LHCN-M2 (cell line): ENCODE measurements at regions not wholly inside any gene's neighbourhood (a gene's known extent, or its start where the extent isn't known, plus 50 kb on each side); places are given as distances from the start of the nearest gene placed in this dataset.
A peak's percentile ranks its signal among the peaks of the same experiment; 100 is the strongest.

Experiments used
- DNase-seq: peaks from one replicate; pipeline ENCODE4 v3.0.0-alpha.2; 2012; ENCODE audit warnings: low read depth

DNA sequence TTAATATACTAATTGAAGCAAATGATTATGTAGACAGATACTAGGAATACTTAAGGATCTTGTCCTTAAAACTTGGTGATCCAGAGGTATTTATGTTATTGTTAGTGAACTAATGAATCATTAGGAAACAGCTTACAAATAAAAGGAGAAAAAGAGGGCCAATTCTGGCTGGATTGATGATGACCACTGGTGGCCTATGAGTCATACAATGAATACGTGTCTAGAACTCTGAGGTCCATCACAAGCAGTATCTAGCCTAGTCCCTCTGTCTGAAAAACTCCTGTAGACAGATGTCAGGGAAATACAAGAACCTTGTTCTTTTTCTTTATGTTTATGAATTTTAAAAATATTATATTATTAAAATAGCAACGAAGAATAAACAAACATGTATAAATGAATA, 51.7 kb upstream of the RTL1 start:
- peak; percentile 59 for DNase-seq

GRCh38 chr14:100962494-100962893, 59.0 kb upstream of the RTL1 start:
- DNase-seq = no peak

GRCh38 chr14:100965296-100965695, 61.8 kb upstream of the RTL1 start:
- no peak for DNase-seq

GRCh38 chr14:100967178-100967577, 63.7 kb upstream of the RTL1 start:
- no peak for DNase-seq

DNA sequence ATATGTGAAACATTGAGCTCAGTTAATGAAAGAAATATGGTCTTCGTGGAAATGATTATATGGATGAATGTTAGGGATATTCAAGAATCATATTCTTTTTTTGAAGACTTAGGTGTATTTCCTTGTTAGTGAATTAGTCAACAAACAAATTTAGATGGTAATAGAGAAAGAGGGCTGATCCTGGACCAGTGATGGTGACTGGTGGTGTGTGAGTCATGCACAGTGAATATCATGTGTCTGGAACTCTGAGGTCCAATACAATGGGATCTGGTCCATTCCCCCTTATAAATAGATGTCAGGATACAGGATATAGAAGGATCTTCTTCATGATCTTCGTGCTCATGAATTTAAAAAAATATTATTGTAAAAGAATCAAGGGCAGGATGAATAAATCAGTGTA, 64.4 kb upstream of the RTL1 start:
- no peak for DNase-seq

- DNase-seq = no peak
Measured at GRCh38 chr14:100972118-100972897, 68.8 kb upstream of the RTL1 start.

GRCh38 chr14:100975671-100976070, 72.1 kb upstream of the RTL1 start:
- no peak for DNase-seq

GRCh38 chr14:100979079-100979478, 75.6 kb upstream of the RTL1 start:
- no peak for DNase-seq

DNA sequence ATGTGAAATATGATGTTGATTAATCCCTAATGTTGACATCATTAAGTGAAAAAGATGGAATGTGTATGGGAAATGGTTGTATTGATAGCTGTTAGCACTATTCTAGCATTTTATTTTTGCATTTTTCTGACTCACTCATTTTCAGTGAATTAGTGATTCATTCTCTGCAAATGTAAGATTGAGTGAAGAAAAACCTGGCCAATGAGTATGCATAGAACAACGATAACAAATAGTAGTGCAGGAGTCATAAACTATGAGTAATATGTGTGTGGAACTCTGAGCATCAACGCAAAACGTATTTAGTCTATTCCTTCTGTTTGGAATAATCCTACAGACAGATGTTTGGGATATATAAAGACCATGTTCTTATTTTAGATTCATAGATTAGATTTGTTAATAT, 76.3 kb upstream of the RTL1 start:
- peak; percentile 62 for DNase-seq

DNA sequence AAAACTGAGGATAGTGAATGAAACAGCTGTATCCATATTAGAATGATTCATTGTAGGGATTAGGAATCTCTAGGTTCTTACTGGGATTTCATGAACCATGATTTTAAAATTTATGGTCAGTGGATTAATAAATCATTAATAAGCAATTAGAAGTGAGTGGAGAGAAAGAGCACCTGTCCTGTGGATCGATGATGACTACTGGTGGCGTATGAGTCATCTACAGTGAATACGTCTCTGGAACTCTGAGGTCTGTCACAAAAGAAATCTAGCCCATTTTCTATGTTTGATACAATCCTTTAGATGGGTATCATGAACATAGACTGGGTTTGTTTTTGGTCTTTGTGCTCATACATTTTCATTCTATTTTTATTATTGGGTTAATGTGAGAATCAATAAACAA, 77.3 kb upstream of the RTL1 start:
- DNase-seq = no peak

DNA sequence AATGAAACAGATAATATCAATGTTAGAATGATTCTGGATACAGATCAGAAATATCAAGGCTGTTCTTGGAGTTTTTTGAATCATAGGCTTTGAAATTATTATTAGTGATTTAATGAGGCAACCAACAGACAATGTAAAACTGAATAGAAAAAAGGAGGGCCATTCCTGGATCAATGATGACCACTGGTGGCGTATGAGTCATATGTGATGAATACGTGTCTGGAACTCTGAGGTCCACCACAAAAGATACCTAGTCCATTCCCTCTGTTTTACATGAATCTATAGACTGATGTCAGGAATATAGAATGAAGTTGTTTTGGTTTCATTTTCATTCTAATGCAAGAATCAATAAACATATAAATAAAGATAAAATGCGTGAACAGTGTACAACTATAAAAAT, 78.3 kb upstream of the RTL1 start:
- no peak for DNase-seq

- no peak for DNase-seq
Measured at GRCh38 chr14:100982353-100982752, 78.8 kb upstream of the RTL1 start.

- DNase-seq = no peak
Measured at GRCh38 chr14:100982762-100983161, 79.2 kb upstream of the RTL1 start.

DNA sequence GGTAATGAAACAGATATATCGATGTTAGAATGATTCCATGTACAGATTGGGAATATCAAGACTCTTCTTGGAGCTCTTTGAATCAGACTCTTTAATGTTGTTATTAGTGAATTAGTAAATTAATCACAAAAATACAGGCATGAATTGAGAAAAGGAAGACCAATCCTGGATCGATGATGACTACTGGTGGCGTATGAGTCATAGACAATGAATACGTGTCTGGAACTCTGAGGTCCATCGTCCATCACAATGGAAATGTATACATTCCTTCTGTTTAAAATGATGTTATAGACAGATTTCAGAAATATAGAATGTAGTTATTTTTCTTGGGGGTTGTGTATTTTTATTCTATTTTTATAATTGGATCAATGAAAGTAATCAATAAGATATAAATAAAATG, 80.2 kb upstream of the RTL1 start:
- no peak for DNase-seq

- DNase-seq = no peak
Measured at GRCh38 chr14:100988011-100988410, 84.5 kb upstream of the RTL1 start.

- no peak for DNase-seq
Measured at GRCh38 chr14:100988411-100988900, 84.9 kb upstream of the RTL1 start.

- DNase-seq = no peak
Measured at GRCh38 chr14:100988956-100989355, 85.4 kb upstream of the RTL1 start.

DNA sequence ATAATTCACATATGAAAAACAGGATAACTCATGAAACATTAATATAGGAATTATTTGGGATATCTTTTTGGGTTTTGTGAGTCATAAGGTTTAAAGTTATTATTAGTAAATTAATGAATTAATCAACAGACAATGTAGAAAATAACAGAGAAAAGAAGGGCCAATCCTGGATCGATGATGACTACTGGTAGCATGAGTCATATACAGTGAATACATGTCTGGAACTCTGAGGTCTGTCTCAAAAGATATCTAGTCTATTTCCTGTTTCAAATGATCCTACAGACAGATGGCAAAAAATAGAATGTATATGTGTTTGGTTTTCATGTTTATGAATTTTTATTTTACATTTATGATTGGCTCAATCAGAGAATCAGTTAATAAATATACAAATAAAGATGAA, 86.4 kb upstream of the RTL1 start:
- no peak for DNase-seq

GRCh38 chr14:100994082-100994481, 90.6 kb upstream of the RTL1 start:
- peak; percentile 50 for DNase-seq

DNA sequence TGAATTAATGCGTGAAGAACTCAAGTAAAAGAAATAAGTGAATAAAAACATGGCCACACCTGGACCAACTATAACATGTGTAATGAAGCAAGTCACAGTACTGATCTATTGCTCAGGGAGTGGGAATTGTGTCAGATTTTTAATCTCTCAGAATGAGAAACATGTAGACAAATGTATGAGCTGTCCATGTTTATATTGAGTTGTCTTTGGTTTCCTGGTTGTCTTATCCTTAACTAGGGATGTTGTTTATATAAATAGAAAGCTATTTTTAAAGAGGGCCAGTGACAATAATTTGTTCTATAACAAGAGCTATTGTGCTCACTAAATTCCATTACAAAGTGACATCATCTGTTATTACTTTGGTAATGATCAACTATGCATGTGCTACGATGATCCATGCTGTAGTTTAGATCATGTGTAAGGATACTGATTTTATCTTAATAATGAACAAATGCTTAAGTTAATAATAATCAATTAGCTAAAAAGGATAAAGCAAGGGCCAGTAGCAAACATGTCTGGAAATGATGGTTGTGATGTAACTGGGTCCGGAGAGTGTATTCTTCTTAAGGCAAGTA, 91.3 kb upstream of the RTL1 start:
- no peak for DNase-seq

DNA sequence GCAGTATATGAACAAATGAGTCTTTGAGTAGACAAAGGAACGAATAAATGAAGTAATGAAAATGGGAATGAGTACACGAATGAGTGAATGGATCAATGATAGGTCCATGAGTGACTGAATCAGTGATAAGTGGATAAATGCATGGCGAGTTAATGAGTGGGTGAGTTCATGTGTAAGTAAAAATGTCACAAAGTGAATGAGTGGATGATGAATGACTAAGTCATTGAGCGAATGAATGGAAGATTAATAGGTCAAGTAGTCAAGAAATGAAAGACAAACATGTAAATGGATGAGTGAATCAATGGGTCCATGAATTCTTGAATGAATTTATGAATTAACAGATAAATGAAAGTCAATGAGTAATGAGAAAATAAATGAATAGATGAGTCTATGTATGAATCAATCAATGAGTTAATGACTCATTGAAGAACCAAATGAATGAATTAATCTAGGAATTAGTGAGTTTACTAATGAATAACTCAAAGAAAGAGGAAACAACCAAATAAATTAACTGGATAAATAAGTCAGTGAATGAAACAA, 97.3 kb upstream of the RTL1 start:
- no peak for DNase-seq

- DNase-seq = no peak
Measured at GRCh38 chr14:101001311-101002069, 98.0 kb upstream of the RTL1 start.
